Nephron (organoid): ENCODE measurements at regions not wholly inside any gene's neighbourhood (a gene's known extent, or its start where the extent isn't known, plus 50 kb on each side); places are given as distances from the start of the nearest gene placed in this dataset.

Source experiments
- H3K27ac Mint-ChIP-seq, 3 experiments: 2 replicates each; pipeline ENCODE4 v1.8.0; 2020; ENCODE audit warnings: mixed read lengths in 3 of 3, mild to moderate bottlenecking in 2 of 3, moderate library complexity in 1 of 3
- H3K27me3 Mint-ChIP-seq: 2 replicates; pipeline ENCODE4 v1.8.0; 2021; ENCODE audit warnings: low read depth, mild to moderate bottlenecking, moderate library complexity, mixed read lengths
- H3K36me3 Mint-ChIP-seq: 2 replicates; pipeline ENCODE4 v1.8.0; 2020; ENCODE audit warnings: low read depth, mixed read lengths
- H3K4me1 Mint-ChIP-seq: 2 replicates; pipeline ENCODE4 v1.8.0; 2020; ENCODE audit warnings: mixed read lengths
- H3K4me3 Mint-ChIP-seq, 3 experiments: 2 replicates each; pipeline ENCODE4 v1.8.0; 2020; ENCODE audit warnings: mild to moderate bottlenecking in 3 of 3, mixed read lengths in 3 of 3, moderate library complexity in 2 of 3
- H3K9me3 Mint-ChIP-seq: 2 replicates; pipeline ENCODE4 v1.8.0; 2020; ENCODE audit warnings: mixed read lengths
- CTCF ChIP-seq, 3 experiments: fragments of 200-600 bp; sonication (generic); IDR thresholded peaks; one replicate each; pipeline ENCODE4 v1.5.0; 2021; ENCODE audit warnings: antibody characterized with exemption in 3 of 3; ENCODE audit not compliant: unreplicated experiment in 3 of 3

- Mint-ChIP-seq H3K4me1 (peaks cover 60% of the 10 kb centered on the region), H3K36me3 (no peaks in the 10 kb centered on the region), H3K4me3 (peak overlapping the region in 1 of 3 experiments; percentile 22), H3K9me3 (no peaks in the 10 kb centered on the region), H3K27ac (peak overlapping the region in 2 of 3 experiments; percentile 70 to 99), H3K27me3 (peaks cover 21% of the 10 kb centered on the region)
- no peak for TF ChIP-seq CTCF (IDR thresholded peaks at IDR 0.05; ENCODE audit: unreplicated experiment in 3 of 3)
These were observed 102.2 kb downstream of the FGF18 start for GRCh38 chr5:171521679-171522078.

GRCh38 chr5:171523781-171524180 lies 104.3 kb downstream of the FGF18 start:
- no peak for TF ChIP-seq CTCF (IDR thresholded peaks at IDR 0.05; ENCODE audit: unreplicated experiment in 3 of 3)
- no peaks in the 10 kb centered on the region for H3K36me3 Mint-ChIP-seq
- no peaks in the 10 kb centered on the region for H3K9me3 Mint-ChIP-seq
- peaks cover 22% of the 10 kb centered on the region for H3K27me3 Mint-ChIP-seq
- peaks cover 47% of the 10 kb centered on the region for H3K4me1 Mint-ChIP-seq
- peak overlapping the region in 2 of 3 experiments; percentile 2 to 86 for H3K27ac Mint-ChIP-seq
- no peak overlapping the region for H3K4me3 Mint-ChIP-seq

- Mint-ChIP-seq H3K27me3 (peaks cover 22% of the 10 kb centered on the region), H3K27ac (peak overlapping the region in 2 of 3 experiments; percentile 2 to 86), H3K4me3 (peak overlapping the region in 1 of 3 experiments; percentile 37), H3K36me3 (no peaks in the 10 kb centered on the region), H3K4me1 (peaks cover 45% of the 10 kb centered on the region), H3K9me3 (no peaks in the 10 kb centered on the region)
- TF ChIP-seq CTCF (IDR thresholded peaks at IDR 0.05; ENCODE audit: unreplicated experiment in 3 of 3): no peak
These were observed 105.0 kb downstream of the FGF18 start for GRCh38 chr5:171524466-171524865.

- Mint-ChIP-seq H3K4me3 (no peak overlapping the region), H3K4me1 (peaks cover 43% of the 10 kb centered on the region), H3K27me3 (peaks cover 19% of the 10 kb centered on the region), H3K36me3 (no peaks in the 10 kb centered on the region), H3K27ac (peak overlapping the region in 1 of 3 experiments; percentile 86), H3K9me3 (no peaks in the 10 kb centered on the region)
- no peak for TF ChIP-seq CTCF (IDR thresholded peaks at IDR 0.05; ENCODE audit: unreplicated experiment in 3 of 3)
These were observed 105.6 kb downstream of the FGF18 start for GRCh38 chr5:171525085-171525484.

GRCh38 chr5:171528036-171528435 lies 108.6 kb downstream of the FGF18 start:
- no peak overlapping the region for H3K27ac Mint-ChIP-seq
- TF ChIP-seq CTCF (IDR thresholded peaks at IDR 0.05; ENCODE audit: unreplicated experiment in 3 of 3): no peak
- H3K9me3 Mint-ChIP-seq: no peaks in the 10 kb centered on the region

GRCh38 chr5:171528865-171529614 lies 109.6 kb downstream of the FGF18 start:
- Mint-ChIP-seq H3K4me3 (no peak overlapping the region), H3K36me3 (no peaks in the 10 kb centered on the region), H3K9me3 (no peaks in the 10 kb centered on the region), H3K4me1 (peaks cover 24% of the 10 kb centered on the region), H3K27me3 (peaks cover 13% of the 10 kb centered on the region), H3K27ac (peak overlapping the region in 1 of 3 experiments; percentile 12)
- TF ChIP-seq CTCF (IDR thresholded peaks at IDR 0.05; ENCODE audit: unreplicated experiment in 3 of 3): no peak

More at GRCh38 chr5:171528036-171528435, 108.6 kb downstream of the FGF18 start:
- Mint-ChIP-seq H3K4me3 (no peak overlapping the region), H3K4me1 (peaks cover 31% of the 10 kb centered on the region), H3K36me3 (no peaks in the 10 kb centered on the region), H3K27me3 (peaks cover 19% of the 10 kb centered on the region)
